Left lung (tissue), 4 donors: ENCODE measurements at regions not wholly inside any gene's neighbourhood (a gene's known extent, or its start where the extent isn't known, plus 50 kb on each side); places are given as distances from the start of the nearest gene placed in this dataset.

Source experiments
- ATAC-seq: fragments of 200-7000 bp; cut with Tn5 transposase; one replicate; pipeline ENCODE4 v1.9.1; 2020; ENCODE audit warnings: moderate library complexity
- DNase-seq, 4 donors: peaks; one replicate each; pipeline ENCODE4 v3.0.0-alpha.2; 2013 to 2020
- H3K27ac ChIP-seq, 2 donors: fragments of 200-600 bp; sonication (generic) in 1 of 2; one replicate each; pipeline versions ENCODE4 v1.5.0 to v1.8.0; 2020 to 2021
- H3K27me3 ChIP-seq, 2 donors: fragments of 200-600 bp; sonication (generic) in 1 of 2; one replicate each; pipeline versions ENCODE4 v1.5.0 to v1.8.0; 2020 to 2021
- H3K36me3 ChIP-seq, 2 donors: fragments of 200-600 bp; sonication (generic) in 1 of 2; one replicate each; pipeline versions ENCODE4 v1.5.0 to v1.8.0; 2020 to 2021
- H3K4me1 ChIP-seq, 2 donors: fragments of 200-600 bp; one replicate each; pipeline ENCODE4 v1.8.0; 2021
- H3K4me3 ChIP-seq, 2 donors: fragments of 200-600 bp; sonication (generic) in 1 of 2; one replicate each; pipeline versions ENCODE4 v1.5.0 to v1.8.0; 2020 to 2021; ENCODE audit warnings: mild to moderate bottlenecking in 1 of 2
- H3K9me3 ChIP-seq, 2 donors: fragments of 200-600 bp; sonication (generic) in 1 of 2; one replicate each; pipeline versions ENCODE4 v1.5.0 to v1.8.0; 2020 to 2021
- intact Hi-C, 2 donors: fragments of 100-400 bp; cut with DNase I; formaldehyde crosslinking; loops; one replicate each; pipeline versions ENCODE4 v1.11.2 to v1.14.2; 2022
- TF ChIP-seq, protein P1 (sequence below), 2 donors: fragments of 200-600 bp; sonication (generic) in 1 of 2; IDR thresholded peaks; one replicate each; pipeline versions ENCODE4 v1.5.0 to v1.8.0; 2021; ENCODE audit warnings: antibody characterized with exemption in 2 of 2
- donor health status: DM: no; HTN: yes; CAD: no.
- donor health status: DM: no; HTN: no; CAD: no.

DNA sequence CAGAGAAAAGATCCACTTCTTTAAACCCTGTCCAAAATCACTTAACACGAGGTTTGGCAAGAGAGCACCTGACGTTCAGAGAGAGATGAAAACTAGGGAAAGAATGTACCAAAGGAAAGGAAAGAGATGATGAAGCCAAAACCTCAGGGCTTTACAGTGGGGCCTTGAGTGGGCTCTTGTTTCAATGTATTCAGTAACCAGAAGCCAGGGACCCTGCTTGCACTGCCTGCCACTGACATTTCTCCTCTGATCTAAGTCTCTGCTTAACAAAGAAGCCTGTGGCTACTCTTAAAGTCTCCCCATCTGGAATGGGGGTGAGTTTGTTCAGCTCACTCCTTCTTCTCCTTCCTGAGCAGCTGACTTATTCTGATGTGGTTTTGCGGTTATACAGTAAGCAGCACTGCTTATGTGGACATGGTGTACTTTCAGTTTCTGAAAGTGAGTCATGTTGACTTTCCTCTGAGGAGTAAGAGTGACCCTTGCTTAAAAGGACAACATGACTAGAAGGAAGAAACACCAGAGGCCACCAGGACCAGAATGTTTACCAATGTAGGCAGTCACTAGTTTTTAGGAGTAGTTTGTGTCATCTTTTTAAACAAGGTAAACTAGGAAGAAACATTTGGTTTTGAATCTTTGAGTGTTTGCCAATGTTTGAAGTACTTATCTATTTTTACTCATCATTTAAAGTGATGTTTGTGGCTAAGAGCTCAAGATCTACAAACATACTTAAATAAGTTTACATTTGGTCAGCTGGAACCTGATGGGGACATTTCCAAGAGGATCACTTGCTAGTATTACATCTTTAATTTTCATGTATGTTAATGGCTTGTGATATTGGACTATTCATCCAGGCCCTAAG is 87.4 kb downstream of the FASLG start:
- Histone ChIP-seq H3K9me3 (no peaks in the 10 kb centered on the region), H3K4me1 (peaks cover 17 to 31% of the 10 kb centered on the region in 2 donors), H3K27ac (peak overlapping the region; percentile 84 to 85), H3K36me3 (no peaks in the 10 kb centered on the region), H3K27me3 (no peaks in the 10 kb centered on the region), H3K4me3 (no peak overlapping the region)
- TF ChIP-seq, protein P1, sequence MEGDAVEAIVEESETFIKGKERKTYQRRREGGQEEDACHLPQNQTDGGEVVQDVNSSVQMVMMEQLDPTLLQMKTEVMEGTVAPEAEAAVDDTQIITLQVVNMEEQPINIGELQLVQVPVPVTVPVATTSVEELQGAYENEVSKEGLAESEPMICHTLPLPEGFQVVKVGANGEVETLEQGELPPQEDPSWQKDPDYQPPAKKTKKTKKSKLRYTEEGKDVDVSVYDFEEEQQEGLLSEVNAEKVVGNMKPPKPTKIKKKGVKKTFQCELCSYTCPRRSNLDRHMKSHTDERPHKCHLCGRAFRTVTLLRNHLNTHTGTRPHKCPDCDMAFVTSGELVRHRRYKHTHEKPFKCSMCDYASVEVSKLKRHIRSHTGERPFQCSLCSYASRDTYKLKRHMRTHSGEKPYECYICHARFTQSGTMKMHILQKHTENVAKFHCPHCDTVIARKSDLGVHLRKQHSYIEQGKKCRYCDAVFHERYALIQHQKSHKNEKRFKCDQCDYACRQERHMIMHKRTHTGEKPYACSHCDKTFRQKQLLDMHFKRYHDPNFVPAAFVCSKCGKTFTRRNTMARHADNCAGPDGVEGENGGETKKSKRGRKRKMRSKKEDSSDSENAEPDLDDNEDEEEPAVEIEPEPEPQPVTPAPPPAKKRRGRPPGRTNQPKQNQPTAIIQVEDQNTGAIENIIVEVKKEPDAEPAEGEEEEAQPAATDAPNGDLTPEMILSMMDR (IDR thresholded peaks at IDR 0.05), result peak in 1 of 2 donors; percentile 6
- DNase-seq (peak in 1 of 4 donors; percentile 35), ATAC-seq (peak; percentile 91)
- intact Hi-C loops, result loop anchor here in 1 of 2 donors (5.0 kb wide), 1 partner anchor 461 kb away; the partner anchor contains the start of gene TNFSF4

DNA sequence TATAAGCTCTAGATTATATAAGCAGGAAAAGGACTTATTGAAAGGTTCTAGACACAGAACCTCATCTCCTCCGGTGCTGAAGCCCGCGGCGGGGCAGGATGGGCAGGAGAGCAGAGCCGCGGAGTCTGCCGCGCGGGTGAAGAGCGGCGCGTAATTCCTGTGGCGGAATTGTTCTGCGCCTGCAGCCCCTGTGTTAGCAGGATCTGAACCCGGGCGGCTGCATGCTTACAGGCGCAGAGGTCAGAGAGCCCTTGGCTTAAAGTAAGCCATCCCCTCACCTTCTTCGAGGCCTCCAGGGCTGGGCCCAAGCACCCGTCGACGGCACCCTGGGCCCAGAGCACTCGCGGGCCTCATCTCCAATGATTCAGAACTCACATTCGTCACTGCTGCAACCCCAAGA is 89.3 kb downstream of the FASLG start:
- Histone ChIP-seq H3K9me3 (no peaks in the 10 kb centered on the region), H3K4me1 (peaks cover 17 to 31% of the 10 kb centered on the region in 2 donors), H3K4me3 (no peak overlapping the region), H3K27ac (no peak overlapping the region), H3K27me3 (no peaks in the 10 kb centered on the region), H3K36me3 (no peaks in the 10 kb centered on the region)
- DNase-seq (peak in 1 of 4 donors; percentile 64), ATAC-seq (no peak)
- intact Hi-C loops, result loop anchor here in 1 of 2 donors (5.0 kb wide), 1 partner anchor 459 kb away; the partner anchor contains the start of gene TNFSF4
- TF ChIP-seq, protein P1 (IDR thresholded peaks at IDR 0.05), result no peak

DNA sequence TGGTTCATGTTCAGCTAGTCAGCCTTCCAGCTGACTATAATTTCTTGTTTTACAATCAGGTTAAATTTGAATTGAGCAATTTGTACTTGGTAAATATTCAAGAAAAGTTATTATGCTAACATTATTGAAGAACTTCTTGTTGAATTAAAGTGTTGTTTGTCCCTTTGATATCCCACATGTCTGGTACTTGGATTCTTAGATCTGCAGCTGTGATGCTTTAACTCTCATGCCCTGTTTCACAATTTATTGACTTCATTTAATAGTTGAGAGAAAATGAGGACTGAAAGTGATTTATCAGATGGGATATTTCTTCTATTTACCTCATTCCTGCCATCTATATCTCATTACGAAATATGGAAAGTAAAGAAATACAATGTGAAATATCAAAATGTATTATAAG is 92.8 kb downstream of the FASLG start:
- ATAC-seq, result no peak
- Histone ChIP-seq H3K4me3 (no peak overlapping the region), H3K36me3 (no peaks in the 10 kb centered on the region), H3K27ac (no peak overlapping the region), H3K4me1 (peaks cover 6 to 13% of the 10 kb centered on the region in 2 donors), H3K9me3 (no peaks in the 10 kb centered on the region), H3K27me3 (no peaks in the 10 kb centered on the region)
- DNase-seq, result peak in 1 of 4 donors; percentile 74
- TF ChIP-seq, protein P1 (IDR thresholded peaks at IDR 0.05), result no peak
- intact Hi-C loops, result no loop called here

DNA sequence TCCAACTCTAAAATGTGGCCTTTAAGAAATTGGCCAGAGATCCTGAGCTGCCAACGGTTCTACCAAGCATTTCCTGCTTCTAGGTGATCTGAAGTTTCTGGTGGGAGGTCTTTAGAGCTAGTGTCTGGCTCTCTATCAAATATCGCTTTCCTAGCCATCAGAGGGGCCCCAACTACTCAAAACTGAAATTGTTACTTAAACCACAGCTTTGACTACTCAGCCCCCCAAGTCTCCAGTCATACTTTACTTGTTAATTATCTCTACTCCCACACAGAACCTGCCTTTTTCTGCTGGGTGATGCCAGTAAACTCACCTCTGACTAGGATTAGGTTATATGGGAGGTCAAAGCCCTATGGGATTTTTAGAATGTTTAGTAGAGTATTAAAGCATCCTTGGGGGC is 95.1 kb downstream of the FASLG start:
- Histone ChIP-seq H3K27ac (no peak overlapping the region), H3K9me3 (no peaks in the 10 kb centered on the region), H3K4me1 (peaks cover 0 to 5% of the 10 kb centered on the region in 2 donors), H3K27me3 (no peaks in the 10 kb centered on the region), H3K4me3 (no peak overlapping the region), H3K36me3 (no peaks in the 10 kb centered on the region)
- DNase-seq (no peak), ATAC-seq (no peak)
- TF ChIP-seq, protein P1 (IDR thresholded peaks at IDR 0.05), result no peak
- intact Hi-C loops, result no loop called here

DNA sequence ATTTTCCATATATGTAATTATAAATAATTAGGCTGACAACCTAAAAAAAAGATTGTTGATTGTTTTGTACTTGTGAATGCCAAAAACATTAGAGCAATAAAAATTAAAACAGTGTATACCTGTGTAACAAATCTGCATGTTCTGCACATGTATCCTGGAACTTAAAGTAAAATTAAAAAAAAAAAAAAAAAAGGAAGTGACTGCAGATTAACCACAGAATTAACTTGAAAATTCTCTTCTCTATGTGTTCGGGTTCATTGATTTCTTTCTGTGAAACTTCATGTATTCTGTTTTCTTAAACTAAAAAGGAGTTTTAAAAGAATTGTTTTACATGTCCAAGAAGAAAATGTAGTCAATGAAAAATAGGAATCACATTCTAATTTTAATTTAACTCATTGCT is 95.7 kb downstream of the FASLG start:
- no peaks in the 10 kb centered on the region for H3K36me3 ChIP-seq
- TF ChIP-seq, protein P1 (IDR thresholded peaks at IDR 0.05), result no peak
- DNase-seq (no peak), ATAC-seq (no peak)
- intact Hi-C loops, result no loop called here
- peaks cover 0 to 5% of the 10 kb centered on the region in 2 donors for H3K4me1 ChIP-seq
- no peak overlapping the region for H3K27ac ChIP-seq
- H3K9me3 ChIP-seq, result no peaks in the 10 kb centered on the region
- no peaks in the 10 kb centered on the region for H3K27me3 ChIP-seq
- no peak overlapping the region for H3K4me3 ChIP-seq
